A549 (cell line): ENCODE measurements at regions not wholly inside any gene's neighbourhood (a gene's known extent, or its start where the extent isn't known, plus 50 kb on each side); places are given as distances from the start of the nearest gene placed in this dataset.
A peak's percentile ranks its signal among the peaks of the same experiment; 100 is the strongest.

Experiments used
- ATAC-seq, 2 experiments: fragments of 200-7000 bp in 1 of 2; fragments of >200 bp in 1 of 2; cut with Nextera tagmentation in 1 of 2; cut with Tn5 transposase in 1 of 2; 3 replicates each; pipeline versions ENCODE4 v1.8.0 to v1.9.1; 2018 to 2020; ENCODE audit warnings: mild to moderate bottlenecking in 1 of 2, moderate library complexity in 1 of 2
- CTCF ChIA-PET: fragments of 300-600 bp; sonication (Branson Sonifier 250); formaldehyde crosslinking; extraction: SDS; loops from one replicate; lab custom pipeline; 2021; ENCODE audit warnings: antibody characterized with exemption, inconsistent platforms; lab: Yijun Ruan, JAX
- POLR2A ChIA-PET: fragments of 350-600 bp; formaldehyde crosslinking; extraction: SDS; loops from one replicate; lab custom pipeline; 2021; ENCODE audit warnings: antibody characterized with exemption, inconsistent platforms; lab: Yijun Ruan, JAX
- DNase-seq, 2 experiments: peaks; one replicate each; pipeline versions ENCODE4 v3.0.0 to v3.0.0-alpha.2; 2011 to 2016; ENCODE audit warnings: low read depth in 1 of 2, low spot score in 1 of 2
- FAIRE-seq: peaks from 2 replicates; lab custom pipeline; 2011; peaks lifted over from hg19 to GRCh38; lab: Jason Lieb, UNC
- H3K27ac ChIP-seq, 2 experiments: fragments of >200 bp; sonication (Bioruptor Twin); formaldehyde crosslinking; 3 replicates each; pipeline ENCODE4 v1.5.1; 2016 to 2017
- H3K4me1 ChIP-seq: fragments of >200 bp; sonication (Bioruptor Twin); formaldehyde crosslinking; 3 replicates; pipeline ENCODE4 v1.6.1; 2016
- H3K4me2 ChIP-seq: fragments of >200 bp; sonication (Bioruptor Twin); formaldehyde crosslinking; 3 replicates; pipeline ENCODE4 v1.6.1; 2016
- H3K4me3 ChIP-seq: fragments of >200 bp; sonication (Bioruptor Twin); formaldehyde crosslinking; 3 replicates; pipeline ENCODE4 v1.5.1; 2016
- H3K9me3 ChIP-seq: fragments of >200 bp; sonication (Bioruptor Twin); formaldehyde crosslinking; 3 replicates; pipeline ENCODE4 v1.6.1; 2016
- CBX2 ChIP-seq: fragments of 200-600 bp; sonication (generic); IDR thresholded peaks from 2 replicates; pipeline ENCODE4 v1.6.1; 2016; ENCODE audit warnings: low read depth, mild to moderate bottlenecking, borderline replicate concordance
- CEBPB ChIP-seq, 2 experiments: fragments of >200 bp in 1 of 2; sonication (Bioruptor Twin) in 1 of 2; formaldehyde crosslinking in 1 of 2; IDR thresholded peaks; 2 replicates each; pipeline ENCODE4 v1.6.1; 2012 to 2016
- CHD2 ChIP-seq: fragments of 150-350 bp; IDR thresholded peaks from 2 replicates; pipeline ENCODE4 v1.6.1; 2014; ENCODE audit warnings: low read length; ENCODE audit not compliant: partially characterized antibody
- FOSB ChIP-seq: fragments of 250-450 bp; sonication (Bioruptor Pico); IDR thresholded peaks from 2 replicates; pipeline ENCODE4 v1.5.0; 2020; ENCODE audit warnings: mild to moderate bottlenecking, moderate library complexity
- FOSL2 ChIP-seq, 2 experiments: fragments of 450-650 bp in 1 of 2; fragments of >200 bp in 1 of 2; sonication (Bioruptor Twin) in 1 of 2; formaldehyde crosslinking; IDR thresholded peaks; 2 replicates each; pipeline versions ENCODE4 v1.5.0 to v1.6.1; 2016 to 2020; ENCODE audit warnings: mild to moderate bottlenecking in 1 of 2, moderate library complexity in 1 of 2
- HMGXB4 ChIP-seq: fragments of 250-450 bp; sonication (Bioruptor Pico); IDR thresholded peaks from 2 replicates; pipeline ENCODE4 v1.5.0; 2021; ENCODE audit warnings: mild to moderate bottlenecking, moderate library complexity, borderline replicate concordance
- JUN ChIP-seq, 2 experiments: fragments of >200 bp; sonication (Bioruptor Twin); formaldehyde crosslinking; IDR thresholded peaks; 2 replicates in 1 of 2; 3 replicates in 1 of 2; pipeline ENCODE4 v1.6.1; 2016 to 2017
- JUNB ChIP-seq: fragments of >200 bp; sonication (Bioruptor Twin); formaldehyde crosslinking; IDR thresholded peaks from 2 replicates; pipeline ENCODE4 v1.6.1; 2016
- KDM5A ChIP-seq: fragments of 200-600 bp; sonication (generic); IDR thresholded peaks from 2 replicates; pipeline ENCODE4 v1.6.1; 2016; ENCODE audit warnings: antibody characterized with exemption, mild to moderate bottlenecking
- NFE2L2 ChIP-seq: fragments of 150-350 bp; conservative IDR thresholded peaks from 2 replicates; pipeline ENCODE4 v1.6.1; 2014; ENCODE audit warnings: low read length
- NPAS2 ChIP-seq: fragments of 250-450 bp; sonication (Bioruptor Pico); IDR thresholded peaks from 2 replicates; pipeline ENCODE4 v1.8.0; 2022; ENCODE audit warnings: mild to moderate bottlenecking, moderate library complexity, borderline replicate concordance
- POLR2AphosphoS2 ChIP-seq: conservative IDR thresholded peaks from 2 replicates; pipeline ENCODE4 v1.6.1; 2012; ENCODE audit warnings: low read length, improper control_type of control experiment, inconsistent platforms
- RAD21 ChIP-seq, 2 experiments: fragments of >200 bp in 1 of 2; sonication (Bioruptor Twin) in 1 of 2; formaldehyde crosslinking in 1 of 2; IDR thresholded peaks in 1 of 2; conservative IDR thresholded peaks in 1 of 2; 2 replicates in 1 of 2; 3 replicates in 1 of 2; pipeline ENCODE4 v1.6.1; 2012 to 2018; ENCODE audit warnings: inconsistent platforms in 1 of 2
- RCOR1 ChIP-seq: fragments of 150-350 bp; IDR thresholded peaks from 2 replicates; pipeline ENCODE4 v1.6.1; 2014; ENCODE audit warnings: antibody characterized with exemption, low read length, low read depth
- RFX5 ChIP-seq: fragments of 450-650 bp; IDR thresholded peaks from 2 replicates; pipeline ENCODE4 v1.7.1; 2014; ENCODE audit warnings: antibody characterized with exemption, mild to moderate bottlenecking, moderate library complexity
- SMC3 ChIP-seq: fragments of >200 bp; sonication (Bioruptor Twin); formaldehyde crosslinking; IDR thresholded peaks from 3 replicates; pipeline ENCODE4 v1.6.1; 2018; ENCODE audit warnings: inconsistent platforms
- SREBF2 ChIP-seq: fragments of 450-650 bp; IDR thresholded peaks from 2 replicates; pipeline ENCODE4 v1.6.1; 2014; ENCODE audit warnings: mild to moderate bottlenecking, moderate library complexity
- TP53 ChIP-seq: fragments of 250-450 bp; sonication (Bioruptor Pico); IDR thresholded peaks from 2 replicates; pipeline ENCODE4 v1.5.0; 2021; ENCODE audit warnings: mild to moderate bottlenecking, moderate library complexity
- ZC3H11A ChIP-seq: fragments of 450-650 bp; IDR thresholded peaks from 2 replicates; pipeline ENCODE4 v1.6.1; 2014; ENCODE audit warnings: antibody characterized with exemption, mild to moderate bottlenecking
- ZNF302 ChIP-seq: fragments of 250-450 bp; sonication (Bioruptor Pico); IDR thresholded peaks from 2 replicates; pipeline ENCODE4 v1.9.0; 2021; ENCODE audit warnings: inconsistent platforms, mild to moderate bottlenecking, moderate library complexity
- WGBS: methylation state at CpG from one replicate; pipeline ENCODE4 v1.1.6; 2017; ENCODE audit errors: missing lambda C conversion rate; 5-methylcytosine and 5-hydroxymethylcytosine counted together
- TF ChIP-seq, protein P1 (sequence below): fragments of >200 bp; sonication (Bioruptor Twin); formaldehyde crosslinking; IDR thresholded peaks from 3 replicates; pipeline ENCODE4 v1.5.1; 2016

- TF ChIP-seq JUNB (no peak), CBX2 (no peak), HMGXB4 (CRISPR knock-in tag) (no peak), FOSL2 (IDR thresholded peaks at IDR 0.05) (no peak), FOSL2 (CRISPR knock-in tag; IDR thresholded peaks at IDR 0.05) (no peak), POLR2AphosphoS2 (no peak), CHD2 (no peak), TP53 (CRISPR knock-in tag) (no peak), JUN (IDR thresholded peaks at IDR 0.05) (no peak), ZNF302 (CRISPR knock-in tag) (no peak)
- Histone ChIP-seq H3K4me3 (no peak overlapping the region), H3K4me1 (no peaks in the 10 kb centered on the region), H3K9me3 (no peaks in the 10 kb centered on the region), H3K4me2 (no peak overlapping the region), H3K27ac (no peak overlapping the region)
- FAIRE-seq (no peak), ATAC-seq (no peak), DNase-seq (no peak)
- POLR2A ChIA-PET: no interaction called here
- CTCF ChIA-PET: no interaction called here
- 56% methylated on average over 1 of the region's 1 CpG for WGBS
Observed at GRCh38 chr5:103840600-103840999, 278.0 kb upstream of the NUDT12 start.

GRCh38 chr5:103834216-103834615 lies 271.6 kb upstream of the NUDT12 start:
- ChIA-PET POLR2A (no interaction called here), CTCF (interaction anchor here (1.2 kb wide), 1 partner anchor 26 kb away, joined by 4 read pairs; no protein-coding TSS in a partner anchor)
- Histone ChIP-seq H3K27ac (no peak overlapping the region), H3K4me1 (no peaks in the 10 kb centered on the region), H3K9me3 (no peaks in the 10 kb centered on the region), H3K4me2 (no peak overlapping the region), H3K4me3 (no peak overlapping the region)
- TF ChIP-seq FOSB (CRISPR knock-in tag): no peak
- TF ChIP-seq CEBPB (IDR thresholded peaks at IDR 0.05): no peak
- no peak for TF ChIP-seq NPAS2 (CRISPR knock-in tag)
- no peak for TF ChIP-seq KDM5A
- DNase-seq (no peak), ATAC-seq (no peak), FAIRE-seq (no peak)
- WGBS: no CpG with 5 or more reads among the region's 1 CpG

DNA sequence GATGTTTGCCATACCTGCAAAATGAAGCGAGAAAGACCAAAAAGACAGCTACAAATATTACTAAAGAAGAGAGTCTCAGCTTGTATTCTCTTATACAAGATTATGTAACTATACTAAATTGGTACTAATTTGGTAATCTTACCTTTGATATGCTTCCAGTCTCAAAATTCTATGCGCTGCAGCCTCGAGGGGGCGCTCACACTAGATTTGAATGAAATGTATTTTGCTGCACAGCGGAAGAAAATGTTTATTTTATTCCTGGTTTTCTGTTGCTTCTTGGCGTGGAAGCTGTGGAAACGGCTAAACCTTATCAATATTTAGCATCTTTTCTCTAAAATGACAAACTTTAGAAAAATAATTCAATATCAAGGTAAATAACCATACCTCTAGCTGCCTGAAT lies 267.0 kb upstream of the NUDT12 start:
- Histone ChIP-seq H3K27ac (no peak overlapping the region), H3K4me1 (no peaks in the 10 kb centered on the region), H3K4me2 (no peak overlapping the region), H3K9me3 (no peaks in the 10 kb centered on the region), H3K4me3 (no peak overlapping the region)
- POLR2A ChIA-PET: no interaction called here
- WGBS: 28% methylated on average over 7 of the region's 7 CpGs
- no peak for ATAC-seq
- peak in 1 of 2 experiments; percentile 24; a peak in 2 of 5 replicates for TF ChIP-seq RAD21 (conservative IDR thresholded peaks at IDR 0.05 in 1 of 2, IDR thresholded peaks at IDR 0.05 in 1 of 2)
- TF ChIP-seq, protein P1, sequence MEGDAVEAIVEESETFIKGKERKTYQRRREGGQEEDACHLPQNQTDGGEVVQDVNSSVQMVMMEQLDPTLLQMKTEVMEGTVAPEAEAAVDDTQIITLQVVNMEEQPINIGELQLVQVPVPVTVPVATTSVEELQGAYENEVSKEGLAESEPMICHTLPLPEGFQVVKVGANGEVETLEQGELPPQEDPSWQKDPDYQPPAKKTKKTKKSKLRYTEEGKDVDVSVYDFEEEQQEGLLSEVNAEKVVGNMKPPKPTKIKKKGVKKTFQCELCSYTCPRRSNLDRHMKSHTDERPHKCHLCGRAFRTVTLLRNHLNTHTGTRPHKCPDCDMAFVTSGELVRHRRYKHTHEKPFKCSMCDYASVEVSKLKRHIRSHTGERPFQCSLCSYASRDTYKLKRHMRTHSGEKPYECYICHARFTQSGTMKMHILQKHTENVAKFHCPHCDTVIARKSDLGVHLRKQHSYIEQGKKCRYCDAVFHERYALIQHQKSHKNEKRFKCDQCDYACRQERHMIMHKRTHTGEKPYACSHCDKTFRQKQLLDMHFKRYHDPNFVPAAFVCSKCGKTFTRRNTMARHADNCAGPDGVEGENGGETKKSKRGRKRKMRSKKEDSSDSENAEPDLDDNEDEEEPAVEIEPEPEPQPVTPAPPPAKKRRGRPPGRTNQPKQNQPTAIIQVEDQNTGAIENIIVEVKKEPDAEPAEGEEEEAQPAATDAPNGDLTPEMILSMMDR: peak; percentile 23; the same call in 1 of the 3 replicates
- TF ChIP-seq SMC3: 0 out of 3 replicates have a peak, but pooled peaks have one; percentile 12
- TF ChIP-seq SREBF2: no peak
- FAIRE-seq: no peak
- peak in 1 of 2 experiments; percentile 9 for DNase-seq
- CTCF ChIA-PET: no interaction called here

DNA sequence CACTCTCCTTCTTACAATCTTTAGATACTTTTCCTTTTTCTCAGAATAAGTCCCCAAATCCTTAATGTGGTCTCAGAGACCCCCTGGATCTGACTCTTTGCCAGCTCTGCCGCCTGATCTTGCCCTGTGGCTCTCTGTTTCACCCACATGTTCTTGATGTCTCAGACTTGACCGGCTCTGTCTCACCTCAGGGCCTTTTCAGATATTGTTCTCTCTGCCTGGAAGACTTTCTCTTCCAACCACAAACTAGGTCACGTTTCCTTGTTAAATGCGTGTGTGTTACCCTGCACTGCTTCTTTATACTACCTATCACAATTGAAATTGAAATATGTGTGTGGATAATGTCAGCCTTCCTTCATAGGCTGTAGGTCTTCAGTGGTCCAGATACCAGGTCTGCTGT lies 265.4 kb upstream of the NUDT12 start:
- Histone ChIP-seq H3K27ac (no peak overlapping the region), H3K4me2 (no peak overlapping the region), H3K9me3 (no peaks in the 10 kb centered on the region), H3K4me3 (no peak overlapping the region), H3K4me1 (no peaks in the 10 kb centered on the region)
- POLR2A ChIA-PET: no interaction called here
- 73% methylated on average over 4 of the region's 4 CpGs for WGBS
- no peak for TF ChIP-seq ZC3H11A
- no peak for TF ChIP-seq RCOR1
- no peak for TF ChIP-seq RFX5
- TF ChIP-seq NFE2L2: no peak
- no peak for TF ChIP-seq POLR2AphosphoS2
- DNase-seq (no peak), FAIRE-seq (no peak), ATAC-seq (no peak)
- CTCF ChIA-PET: no interaction called here
